ENCODE measurements at regions not wholly inside any gene's neighbourhood (a gene's known extent, or its start where the extent isn't known, plus 50 kb on each side); places are given as distances from the start of the nearest gene placed in this dataset.

- TF ChIP-seq CTCF (IDR thresholded peaks at IDR 0.05; ENCODE audit: insufficient read depth, low read length) (no peak), POLR2AphosphoS5 (IDR thresholded peaks at IDR 0.05; ENCODE audit: low read depth) (no peak)
Observed at GRCh38 chr5:101080462-101081240, 177.6 kb upstream of the ST8SIA4 start.
